H1 (cell line): ENCODE measurements at regions not wholly inside any gene's neighbourhood (a gene's known extent, or its start where the extent isn't known, plus 50 kb on each side); places are given as distances from the start of the nearest gene placed in this dataset.

Source experiments
- CBX5 ChIP-seq: fragments of 300-800, 300-1000 bp; sonication (generic); IDR thresholded peaks from 2 replicates; pipeline ENCODE4 v1.7.1; 2016; ENCODE audit warnings: antibody characterized with exemption, low read length, low read depth
- CHD2 ChIP-seq: IDR thresholded peaks from 2 replicates; pipeline ENCODE4 v1.6.1; 2012; ENCODE audit warnings: low read length, improper control_type of control experiment
- CREB1 ChIP-seq: IDR thresholded peaks from 2 replicates; pipeline ENCODE4 v1.6.1; 2012; ENCODE audit warnings: inconsistent platforms
- CTCF ChIP-seq, 3 experiments: IDR thresholded peaks; 1 replicate in 2 of 3; 2 replicates in 1 of 3; pipeline versions ENCODE4 v1.5.1 to v1.6.1; 2011; ENCODE audit warnings: low read length in 3 of 3, mild to moderate bottlenecking in 3 of 3, inconsistent platforms in 2 of 3, low read depth in 1 of 3, moderate library complexity in 1 of 3; ENCODE audit not compliant: insufficient read depth in 1 of 3; ENCODE audit errors: control extremely low read depth in 1 of 3
- POLR2A ChIP-seq, 2 experiments: IDR thresholded peaks; 1 replicate in 1 of 2; 2 replicates in 1 of 2; pipeline ENCODE4 v1.6.1; 2011; ENCODE audit warnings: low read depth in 2 of 2, low read length in 2 of 2, mild to moderate bottlenecking in 2 of 2; ENCODE audit errors: control extremely low read depth in 1 of 2
- POLR2AphosphoS5 ChIP-seq: IDR thresholded peaks from 2 replicates; pipeline ENCODE4 v1.6.1; 2011; ENCODE audit warnings: low read depth, low read length
- RAD21 ChIP-seq, 2 experiments: IDR thresholded peaks in 1 of 2; conservative IDR thresholded peaks in 1 of 2; 2 replicates each; pipeline ENCODE4 v1.6.1; 2011; ENCODE audit warnings: low read depth in 2 of 2, low read length in 2 of 2, improper control_type of control experiment in 1 of 2, inconsistent platforms in 1 of 2, mild to moderate bottlenecking in 1 of 2, moderate library complexity in 1 of 2
- RFX5 ChIP-seq: IDR thresholded peaks from 2 replicates; pipeline ENCODE4 v1.6.1; 2011; ENCODE audit warnings: low read depth, low read length, improper control_type of control experiment, borderline replicate concordance
- SP2 ChIP-seq: IDR thresholded peaks from 2 replicates; pipeline ENCODE4 v1.6.1; 2012; ENCODE audit warnings: mild to moderate bottlenecking, low read length, inconsistent platforms
- USF2 ChIP-seq: IDR thresholded peaks from 2 replicates; pipeline ENCODE4 v1.6.1; 2011; ENCODE audit warnings: low read length, improper control_type of control experiment
- YY1 ChIP-seq: IDR thresholded peaks from 2 replicates; pipeline ENCODE4 v1.6.1; 2011; ENCODE audit warnings: low read depth, mild to moderate bottlenecking, low read length

GRCh38 chr2:21420553-21421335 lies 297.0 kb downstream of the TDRD15 start:
- TF ChIP-seq CTCF (IDR thresholded peaks at IDR 0.05; ENCODE audit: control extremely low read depth in 1 of 3, insufficient read depth in 1 of 3, low read depth in 1 of 3, low read length in 3 of 3) (no peak), USF2 (no peak), CBX5 (no peak), CREB1 (no peak), RAD21 (IDR thresholded peaks at IDR 0.05 in 1 of 2, conservative IDR thresholded peaks at IDR 0.05 in 1 of 2; ENCODE audit: low read depth in 2 of 2, low read length in 2 of 2) (no peak), POLR2A (IDR thresholded peaks at IDR 0.05; ENCODE audit: control extremely low read depth in 1 of 2, low read depth in 2 of 2, low read length in 2 of 2) (no peak), SP2 (no peak), YY1 (no peak), RFX5 (no peak), POLR2AphosphoS5 (no peak), CHD2 (no peak)
